Heart left ventricle (tissue), 13 donors: ENCODE measurements at regions not wholly inside any gene's neighbourhood (a gene's known extent, or its start where the extent isn't known, plus 50 kb on each side); places are given as distances from the start of the nearest gene placed in this dataset.

ENCODE experiments used
- POLR2A ChIP-seq, 2 donors: fragments of 450-650 bp; IDR thresholded peaks; one replicate each; pipeline ENCODE4 v1.6.1; 2017; ENCODE audit warnings: antibody characterized with exemption in 2 of 2, mild to moderate bottlenecking in 2 of 2, moderate library complexity in 2 of 2
- TF ChIP-seq, protein P1 (sequence below), 12 donors: fragments of 200-600 bp; sonication (generic) in 4 of 12; IDR thresholded peaks; one replicate each; pipeline versions ENCODE4 v1.5.0 to v1.8.0; 2018 to 2022; ENCODE audit warnings: antibody characterized with exemption in 12 of 12, mild to moderate bottlenecking in 5 of 12
- donor health status: ischemic (EF 13 %, LVEDD 7.1; RV severe dilation, severe dysfunction).
- donor health status: DM: no; HTN: yes; CAD: no.
- donor health status: DM: no; HTN: no; CAD: no.
- donor health status: ischemic (EF 25% LVEDD 6.9; RV normal size, moderate dysfunction).
- donor health status: ischemic (EF 25% LVEDD 5.7; RV mildly dilated, moderate dysfunction).
- donor health status: ischemic (EF 35%, LVEDD 5.7; RV mildly dilated, moderate dysfunction).
- donor health status: nonischemic (EF 11% LVEDD 7.7; RV severe dilation, severe dysfunction).
- donor health status: DM: yes; HTN: yes; CAD: no.
- donor health status: PGD.
- donor health status: ischemic (EF 29% LVEDD 5.4; RV normal size, mild dysfunction).
- donor health status: nonischemic (EF 23%, LVEDD 6.1; RV moderate dilation, normal function).

- TF ChIP-seq, protein P1, sequence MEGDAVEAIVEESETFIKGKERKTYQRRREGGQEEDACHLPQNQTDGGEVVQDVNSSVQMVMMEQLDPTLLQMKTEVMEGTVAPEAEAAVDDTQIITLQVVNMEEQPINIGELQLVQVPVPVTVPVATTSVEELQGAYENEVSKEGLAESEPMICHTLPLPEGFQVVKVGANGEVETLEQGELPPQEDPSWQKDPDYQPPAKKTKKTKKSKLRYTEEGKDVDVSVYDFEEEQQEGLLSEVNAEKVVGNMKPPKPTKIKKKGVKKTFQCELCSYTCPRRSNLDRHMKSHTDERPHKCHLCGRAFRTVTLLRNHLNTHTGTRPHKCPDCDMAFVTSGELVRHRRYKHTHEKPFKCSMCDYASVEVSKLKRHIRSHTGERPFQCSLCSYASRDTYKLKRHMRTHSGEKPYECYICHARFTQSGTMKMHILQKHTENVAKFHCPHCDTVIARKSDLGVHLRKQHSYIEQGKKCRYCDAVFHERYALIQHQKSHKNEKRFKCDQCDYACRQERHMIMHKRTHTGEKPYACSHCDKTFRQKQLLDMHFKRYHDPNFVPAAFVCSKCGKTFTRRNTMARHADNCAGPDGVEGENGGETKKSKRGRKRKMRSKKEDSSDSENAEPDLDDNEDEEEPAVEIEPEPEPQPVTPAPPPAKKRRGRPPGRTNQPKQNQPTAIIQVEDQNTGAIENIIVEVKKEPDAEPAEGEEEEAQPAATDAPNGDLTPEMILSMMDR (IDR thresholded peaks at IDR 0.05) = no peak
- no peak for TF ChIP-seq POLR2A (IDR thresholded peaks at IDR 0.05)
Measured at GRCh38 chr18:1542230-1542774, 637.6 kb downstream of the ADCYAP1 start.
